Neural progenitor cell (in vitro differentiated cells): ENCODE measurements at regions not wholly inside any gene's neighbourhood (a gene's known extent, or its start where the extent isn't known, plus 50 kb on each side); places are given as distances from the start of the nearest gene placed in this dataset.

Experiments used
- EZH2 ChIP-seq: fragments of 200-600 bp; sonication (generic); IDR thresholded peaks from 2 replicates; pipeline ENCODE4 v1.6.1; 2017; ENCODE audit warnings: antibody characterized with exemption, mild to moderate bottlenecking, moderate library complexity
- TF ChIP-seq, protein P1 (sequence below): fragments of 200-600 bp; sonication (generic); IDR thresholded peaks from 2 replicates; pipeline ENCODE4 v1.5.1; 2017; ENCODE audit warnings: antibody characterized with exemption, mild to moderate bottlenecking

DNA sequence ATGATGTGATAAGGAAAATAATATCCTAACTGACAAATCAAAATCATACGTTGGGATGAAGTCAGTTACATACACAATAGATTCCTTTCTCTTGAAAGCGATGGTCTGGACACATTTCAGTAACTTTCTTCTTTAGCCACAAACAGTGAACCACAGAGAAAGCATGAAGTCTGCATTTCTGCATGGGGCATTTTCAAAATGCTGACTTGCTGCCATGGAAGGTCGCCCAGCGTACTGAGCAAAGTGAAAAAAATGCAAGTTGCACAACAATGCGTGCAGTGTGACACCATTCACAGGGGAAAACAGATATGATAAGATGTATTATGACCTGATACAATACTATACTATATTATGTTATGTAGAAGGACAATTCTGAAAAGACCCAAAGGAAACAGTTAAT lies 146.3 kb downstream of the SNX18 start:
- TF ChIP-seq, protein P1, sequence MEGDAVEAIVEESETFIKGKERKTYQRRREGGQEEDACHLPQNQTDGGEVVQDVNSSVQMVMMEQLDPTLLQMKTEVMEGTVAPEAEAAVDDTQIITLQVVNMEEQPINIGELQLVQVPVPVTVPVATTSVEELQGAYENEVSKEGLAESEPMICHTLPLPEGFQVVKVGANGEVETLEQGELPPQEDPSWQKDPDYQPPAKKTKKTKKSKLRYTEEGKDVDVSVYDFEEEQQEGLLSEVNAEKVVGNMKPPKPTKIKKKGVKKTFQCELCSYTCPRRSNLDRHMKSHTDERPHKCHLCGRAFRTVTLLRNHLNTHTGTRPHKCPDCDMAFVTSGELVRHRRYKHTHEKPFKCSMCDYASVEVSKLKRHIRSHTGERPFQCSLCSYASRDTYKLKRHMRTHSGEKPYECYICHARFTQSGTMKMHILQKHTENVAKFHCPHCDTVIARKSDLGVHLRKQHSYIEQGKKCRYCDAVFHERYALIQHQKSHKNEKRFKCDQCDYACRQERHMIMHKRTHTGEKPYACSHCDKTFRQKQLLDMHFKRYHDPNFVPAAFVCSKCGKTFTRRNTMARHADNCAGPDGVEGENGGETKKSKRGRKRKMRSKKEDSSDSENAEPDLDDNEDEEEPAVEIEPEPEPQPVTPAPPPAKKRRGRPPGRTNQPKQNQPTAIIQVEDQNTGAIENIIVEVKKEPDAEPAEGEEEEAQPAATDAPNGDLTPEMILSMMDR, result no peak
- TF ChIP-seq EZH2, result no peak
